GM21737 (cell line): ENCODE measurements at regions not wholly inside any gene's neighbourhood (a gene's known extent, or its start where the extent isn't known, plus 50 kb on each side); places are given as distances from the start of the nearest gene placed in this dataset.
"Not testable (repeated sequence)": the region's sequence is repeated elsewhere in the genome, so short reads cannot be mapped to it uniquely, and the experiment has no call there.

Experiments used
- ATAC-seq: cut with Tn5 transposase; IDR thresholded peaks from one replicate; pipeline ENCODE4 v1.9.1; 2021; ENCODE audit warnings: mild to moderate bottlenecking, moderate library complexity; ENCODE audit not compliant: unreplicated experiment

GRCh38 chr14:86780876-86781510, 1212.0 kb downstream of the GALC start:
- no peak for ATAC-seq

GRCh38 chr14:86780461-86780860, 1212.5 kb downstream of the GALC start:
- ATAC-seq = no peak

- ATAC-seq = no peak
Observed at GRCh38 chr14:86779416-86779815, 1213.6 kb downstream of the GALC start.

- no peak for ATAC-seq
Observed at GRCh38 chr14:86777963-86778602, 1214.9 kb downstream of the GALC start.

- not testable (repeated sequence) for ATAC-seq
Observed at GRCh38 chr14:86775896-86776295, 1217.1 kb downstream of the GALC start.

- no peak for ATAC-seq
Observed at GRCh38 chr14:86774916-86775315, 1218.1 kb downstream of the GALC start.

- no peak for ATAC-seq
Observed at GRCh38 chr14:86772075-86772474, 1220.9 kb downstream of the GALC start.

GRCh38 chr14:86770186-86770585, 1222.8 kb downstream of the GALC start:
- no peak for ATAC-seq

- no peak for ATAC-seq
Observed at GRCh38 chr14:86766469-86766868, 1226.5 kb downstream of the GALC start.

GRCh38 chr14:86761611-86762010, 1231.4 kb downstream of the GALC start:
- no peak for ATAC-seq

- ATAC-seq = no peak
Observed at GRCh38 chr14:86756521-86757190, 1226.7 kb downstream of the FLRT2 start.

- not testable (repeated sequence) for ATAC-seq
Observed at GRCh38 chr14:86750488-86750887, 1220.5 kb downstream of the FLRT2 start.

- no peak for ATAC-seq
Observed at GRCh38 chr14:86739761-86740160, 1209.8 kb downstream of the FLRT2 start.

GRCh38 chr14:86731427-86731826, 1201.5 kb downstream of the FLRT2 start:
- ATAC-seq = not testable (repeated sequence)

GRCh38 chr14:86723254-86723624, 1193.3 kb downstream of the FLRT2 start:
- ATAC-seq = no peak

GRCh38 chr14:86722612-86723253, 1192.8 kb downstream of the FLRT2 start:
- ATAC-seq = no peak

GRCh38 chr14:86714575-86714974, 1184.6 kb downstream of the FLRT2 start:
- no peak for ATAC-seq

GRCh38 chr14:86714153-86714552, 1184.2 kb downstream of the FLRT2 start:
- ATAC-seq = no peak

GRCh38 chr14:86712727-86713126, 1182.8 kb downstream of the FLRT2 start:
- no peak for ATAC-seq

- ATAC-seq = no peak
Observed at GRCh38 chr14:86712176-86712575, 1182.2 kb downstream of the FLRT2 start.

GRCh38 chr14:86708846-86709339, 1178.9 kb downstream of the FLRT2 start:
- ATAC-seq = no peak

- ATAC-seq = no peak
Observed at GRCh38 chr14:86707071-86707470, 1177.1 kb downstream of the FLRT2 start.
